ENCODE measurements at regions not wholly inside any gene's neighbourhood (a gene's known extent, or its start where the extent isn't known, plus 50 kb on each side); places are given as distances from the start of the nearest gene placed in this dataset.

GRCh38 chr7:86328801-86329433, 314.8 kb upstream of the GRM3 start:
- TF ChIP-seq ZNF274 (IDR thresholded peaks at IDR 0.05; ENCODE audit: low read depth, low read length): no peak
- TF ChIP-seq YY1 (IDR thresholded peaks at IDR 0.05; ENCODE audit: insufficient read depth, insufficient read length): no peak
- no peak for TF ChIP-seq SUZ12 (IDR thresholded peaks at IDR 0.05; ENCODE audit: extremely low read depth, insufficient read depth, insufficient read length)
